Memory B cell (primary cell): ENCODE measurements at regions not wholly inside any gene's neighbourhood (a gene's known extent, or its start where the extent isn't known, plus 50 kb on each side); places are given as distances from the start of the nearest gene placed in this dataset.

ENCODE experiments used
- ATAC-seq: fragments of 150-1000 bp; cut with Tn5 transposase; 2 replicates; pipeline ENCODE4 v1.10.0; 2021; ENCODE audit warnings: low read depth, mild to moderate bottlenecking, moderate library complexity
- DNase-seq, 2 donors: peaks; one replicate each; pipeline ENCODE4 v3.0.0; 2022; ENCODE audit warnings: low spot score in 2 of 2
- H3K27ac Mint-ChIP-seq: one replicate; pipeline ENCODE4 v1.8.0; 2022; ENCODE audit warnings: mild to moderate bottlenecking, moderate library complexity, mixed read lengths
- H3K27me3 Mint-ChIP-seq: one replicate; pipeline ENCODE4 v1.8.0; 2022; ENCODE audit warnings: mixed read lengths
- H3K36me3 Mint-ChIP-seq: one replicate; pipeline ENCODE4 v1.8.0; 2022; ENCODE audit warnings: mild to moderate bottlenecking, mixed read lengths
- H3K4me1 Mint-ChIP-seq: one replicate; pipeline ENCODE4 v1.8.0; 2022; ENCODE audit warnings: mixed read lengths
- H3K4me3 Mint-ChIP-seq: one replicate; pipeline ENCODE4 v1.8.0; 2022; ENCODE audit warnings: mild to moderate bottlenecking, moderate library complexity, mixed read lengths
- H3K9me3 Mint-ChIP-seq: one replicate; pipeline ENCODE4 v1.8.0; 2022; ENCODE audit warnings: mixed read lengths

DNA sequence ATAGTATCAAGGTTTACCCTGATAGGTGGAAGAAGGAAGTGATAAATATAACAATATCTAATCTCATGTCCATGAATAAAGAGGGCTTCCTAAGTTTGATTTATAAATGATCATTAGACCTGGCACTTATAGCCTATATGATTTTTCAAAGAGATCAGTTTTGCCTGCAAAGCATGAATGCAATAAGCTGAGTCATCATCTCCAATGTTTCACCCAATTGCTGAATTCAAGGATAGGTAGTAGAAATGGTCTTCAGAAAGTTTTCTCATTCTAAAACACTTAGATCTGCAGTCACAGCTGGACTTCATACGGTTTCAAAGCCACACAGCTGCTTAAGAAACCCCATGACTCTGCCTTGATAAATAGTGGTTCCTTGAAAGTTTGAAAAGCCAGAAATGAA, 1722.8 kb downstream of the MAT2B start:
- Mint-ChIP-seq H3K27me3 (no peaks in the 10 kb centered on the region), H3K36me3 (no peaks in the 10 kb centered on the region), H3K4me3 (no peak overlapping the region), H3K4me1 (no peaks in the 10 kb centered on the region), H3K9me3 (no peaks in the 10 kb centered on the region), H3K27ac (no peak overlapping the region)
- ATAC-seq = no peak
- no peak for DNase-seq

DNA sequence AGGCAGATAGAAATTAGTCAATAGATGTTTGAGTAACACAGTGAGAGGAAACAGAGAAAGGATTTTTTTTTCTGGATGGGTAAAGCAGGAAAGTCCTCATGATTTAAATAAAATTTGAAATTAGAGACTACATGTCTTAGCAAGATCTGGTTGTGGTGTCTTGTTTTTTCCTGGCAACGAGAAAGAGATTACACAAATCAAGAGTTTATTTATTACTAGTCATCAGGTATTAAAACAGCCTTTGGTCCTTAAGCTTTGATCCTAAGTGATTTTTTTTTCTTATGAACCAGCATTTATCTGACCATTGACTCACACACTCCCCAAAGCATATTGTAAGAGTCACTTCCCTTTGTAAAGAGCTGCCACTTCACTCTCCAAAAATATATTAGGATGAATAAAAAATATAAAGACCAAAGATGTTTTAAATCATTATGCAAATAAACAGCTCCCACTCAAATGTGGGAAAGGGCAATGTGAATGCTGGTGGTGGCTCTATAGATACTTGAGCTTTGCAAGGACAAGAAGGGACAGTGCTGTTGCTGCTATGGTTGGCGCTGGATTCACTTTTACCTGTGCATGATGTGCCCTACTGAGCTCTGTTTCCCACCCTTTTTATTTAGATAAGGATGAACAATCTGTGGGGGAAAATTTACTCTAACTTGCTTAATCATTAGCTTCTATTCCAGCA, 1726.5 kb downstream of the MAT2B start:
- H3K4me3 Mint-ChIP-seq = no peak overlapping the region

DNA sequence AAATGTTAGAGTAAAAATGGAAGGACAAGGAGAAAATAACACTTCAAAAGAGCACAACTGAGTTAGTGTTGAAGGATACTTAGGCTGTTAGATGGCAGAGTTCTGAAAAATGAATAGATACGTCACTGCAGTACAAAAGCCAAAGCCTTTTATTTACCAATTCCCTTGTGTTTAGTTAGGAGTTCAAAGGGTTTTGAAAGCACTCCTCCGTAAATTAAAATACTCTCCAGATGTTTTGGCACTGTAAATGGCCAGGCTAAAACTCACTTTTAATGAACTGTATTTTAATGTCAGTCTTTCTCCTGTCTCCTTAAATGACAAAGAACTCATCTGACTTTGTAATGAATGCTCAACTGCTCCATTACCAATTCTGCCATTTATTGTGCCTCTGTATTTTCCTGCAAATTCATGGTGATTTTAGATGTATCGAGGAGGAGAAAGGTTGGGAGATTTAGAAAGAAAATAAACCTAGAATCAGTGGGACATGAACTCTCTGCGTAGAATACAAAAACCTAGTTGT, 1727.2 kb downstream of the MAT2B start:
- DNase-seq (no peak), ATAC-seq (no peak)
- Mint-ChIP-seq H3K27ac (no peak overlapping the region), H3K9me3 (peaks cover 1% of the 10 kb centered on the region), H3K36me3 (no peaks in the 10 kb centered on the region), H3K4me3 (no peak overlapping the region), H3K27me3 (no peaks in the 10 kb centered on the region), H3K4me1 (no peaks in the 10 kb centered on the region)

More for the DNA sequence above, 1726.5 kb downstream of the MAT2B start:
- DNase-seq (no peak), ATAC-seq (no peak)
- Mint-ChIP-seq H3K27ac (no peak overlapping the region), H3K27me3 (no peaks in the 10 kb centered on the region), H3K36me3 (no peaks in the 10 kb centered on the region), H3K9me3 (peaks cover 1% of the 10 kb centered on the region), H3K4me1 (no peaks in the 10 kb centered on the region)

DNA sequence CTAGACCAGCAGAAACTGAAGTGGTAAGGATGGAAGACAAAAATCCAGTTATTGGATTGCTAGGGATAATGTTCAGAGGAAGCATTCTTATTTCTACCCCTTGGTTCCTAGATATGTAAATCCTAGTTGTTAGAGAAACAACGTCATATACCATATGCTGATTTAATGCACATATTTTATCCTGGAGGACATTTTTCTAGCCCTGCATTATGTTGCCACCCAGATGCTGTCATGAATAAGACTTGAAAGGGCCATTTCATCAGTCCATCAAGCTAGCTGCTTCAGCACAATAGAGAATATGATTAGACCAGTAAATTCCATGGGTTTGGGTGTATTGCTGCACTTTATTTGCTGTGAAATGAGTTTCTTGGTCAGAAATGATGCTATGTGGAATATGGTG, 1736.4 kb downstream of the MAT2B start:
- H3K4me3 Mint-ChIP-seq = no peak overlapping the region
- DNase-seq (no peak), ATAC-seq (no peak)
- H3K36me3 Mint-ChIP-seq = no peaks in the 10 kb centered on the region
- no peaks in the 10 kb centered on the region for H3K4me1 Mint-ChIP-seq
- H3K27ac Mint-ChIP-seq = no peak overlapping the region
- no peaks in the 10 kb centered on the region for H3K27me3 Mint-ChIP-seq
- H3K9me3 Mint-ChIP-seq = peaks cover 2% of the 10 kb centered on the region

DNA sequence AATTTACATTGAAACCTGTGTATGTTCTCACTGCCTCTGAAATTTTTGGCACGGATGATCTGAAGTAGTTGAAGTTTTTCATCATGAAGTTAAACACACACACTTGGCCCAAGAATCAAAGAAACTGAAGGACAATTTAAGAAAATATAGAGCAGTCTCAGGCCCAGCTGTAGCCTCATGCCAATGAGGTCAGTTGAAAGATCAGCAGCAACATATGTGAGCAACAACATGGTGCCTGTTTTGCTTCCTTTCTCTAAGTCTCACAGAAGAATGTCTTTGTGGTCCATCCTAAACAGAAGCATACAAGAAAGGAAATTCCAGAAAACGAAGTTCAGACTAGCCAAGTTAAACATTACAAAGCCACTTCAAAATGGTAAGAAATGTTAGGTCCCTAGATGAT, 1737.2 kb downstream of the MAT2B start:
- DNase-seq = no peak
- no peaks in the 10 kb centered on the region for H3K36me3 Mint-ChIP-seq
- no peak for ATAC-seq
- no peak overlapping the region for H3K27ac Mint-ChIP-seq
- H3K4me1 Mint-ChIP-seq = no peaks in the 10 kb centered on the region
- no peak overlapping the region for H3K4me3 Mint-ChIP-seq
- H3K9me3 Mint-ChIP-seq = peaks cover 2% of the 10 kb centered on the region
- H3K27me3 Mint-ChIP-seq = no peaks in the 10 kb centered on the region

DNA sequence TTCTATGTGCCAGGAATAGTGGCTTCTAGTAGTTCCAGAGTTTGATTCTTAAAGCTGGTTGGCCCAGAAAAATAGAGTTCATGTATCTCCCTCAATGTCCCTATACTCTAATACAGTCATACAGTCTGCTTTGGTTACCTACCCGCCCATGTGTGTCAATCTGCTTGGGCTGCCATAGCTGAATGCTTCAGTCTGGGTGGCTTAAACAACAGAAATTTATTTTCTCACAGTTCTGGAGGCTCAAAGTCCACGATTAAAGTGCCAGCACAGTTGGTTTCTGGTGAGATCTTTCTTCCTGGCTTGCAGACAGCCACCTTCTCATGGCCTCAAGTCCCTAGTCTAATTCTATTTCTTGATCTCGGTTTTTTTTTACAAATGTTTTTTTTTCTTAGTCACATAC, 1739.0 kb downstream of the MAT2B start:
- Mint-ChIP-seq H3K27ac (no peak overlapping the region), H3K4me3 (no peak overlapping the region), H3K36me3 (no peaks in the 10 kb centered on the region), H3K4me1 (no peaks in the 10 kb centered on the region), H3K27me3 (no peaks in the 10 kb centered on the region), H3K9me3 (no peaks in the 10 kb centered on the region)
- ATAC-seq (no peak), DNase-seq (no peak)

DNA sequence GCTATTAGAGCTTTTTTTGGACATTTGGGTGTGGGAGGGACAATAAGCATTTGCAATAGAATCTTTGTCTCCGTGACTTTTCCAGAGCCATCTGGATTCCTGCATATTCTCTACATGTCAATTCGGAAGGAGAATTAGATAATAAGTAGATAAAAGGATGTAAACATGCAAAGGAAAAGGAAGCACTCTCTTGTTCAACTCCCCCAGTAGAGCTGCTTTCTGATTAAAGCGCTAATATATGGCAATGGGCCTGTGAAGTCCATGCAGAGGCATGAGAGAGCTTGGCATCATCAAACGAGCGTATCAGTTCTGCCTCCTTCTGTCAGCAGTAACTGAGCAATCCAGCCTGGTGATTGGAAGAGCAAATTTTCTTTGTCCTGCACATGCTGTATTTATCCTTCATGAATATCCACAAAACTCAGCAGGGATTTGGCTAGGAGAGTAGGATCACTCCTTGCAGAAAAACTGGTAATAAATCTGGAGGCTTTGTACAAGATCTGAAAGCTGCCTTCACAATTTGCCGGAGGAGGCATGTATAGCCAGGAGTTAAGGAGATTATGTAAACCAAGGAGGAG, 1752.9 kb downstream of the MAT2B start:
- ATAC-seq (no peak), DNase-seq (no peak)
- H3K4me3 Mint-ChIP-seq = no peak overlapping the region
- H3K27ac Mint-ChIP-seq = no peak overlapping the region
- H3K36me3 Mint-ChIP-seq = no peaks in the 10 kb centered on the region
- H3K27me3 Mint-ChIP-seq = no peaks in the 10 kb centered on the region
- H3K4me1 Mint-ChIP-seq = no peaks in the 10 kb centered on the region
- peaks cover 3% of the 10 kb centered on the region for H3K9me3 Mint-ChIP-seq

DNA sequence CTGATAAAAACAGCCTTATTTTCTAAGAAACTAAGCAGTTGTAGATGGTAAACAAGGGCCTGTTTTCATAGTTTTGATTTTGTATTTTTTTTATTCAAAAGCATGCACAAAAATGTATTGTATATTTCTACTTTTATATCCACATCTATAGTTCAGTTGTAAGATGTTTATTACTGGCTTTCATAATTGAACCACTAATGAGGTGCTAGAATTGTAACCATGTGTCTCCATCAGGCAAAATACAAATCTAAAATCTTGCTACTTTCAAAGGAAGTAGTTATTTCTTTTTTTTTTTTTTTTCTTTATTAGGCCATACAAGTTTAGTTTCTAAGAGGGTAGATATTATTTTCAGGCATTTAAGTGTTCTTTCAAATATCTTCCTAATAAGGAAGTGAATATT, 1755.0 kb downstream of the MAT2B start:
- DNase-seq = no peak
- Mint-ChIP-seq H3K27me3 (no peaks in the 10 kb centered on the region), H3K36me3 (no peaks in the 10 kb centered on the region), H3K27ac (no peak overlapping the region), H3K4me1 (no peaks in the 10 kb centered on the region), H3K4me3 (no peak overlapping the region), H3K9me3 (peaks cover 2% of the 10 kb centered on the region)
- no peak for ATAC-seq

DNA sequence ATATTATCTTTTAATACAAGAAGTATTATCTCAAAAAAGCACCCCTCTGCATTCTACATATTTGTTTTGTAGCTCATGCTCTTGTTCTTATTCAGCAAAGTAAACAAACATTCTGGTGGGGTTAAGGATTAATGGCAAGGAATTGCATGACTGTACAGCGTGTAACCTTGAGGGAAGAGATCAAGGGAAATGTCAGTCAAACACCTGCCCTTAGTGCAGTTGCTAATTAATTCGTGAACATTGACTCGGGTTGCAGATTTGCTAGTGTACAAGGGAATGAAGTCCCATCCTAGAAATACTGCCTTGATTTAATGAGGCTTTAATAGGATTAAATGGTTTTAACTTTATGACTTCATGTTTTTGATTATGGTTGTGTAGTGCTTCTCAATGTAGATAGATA, 1758.1 kb downstream of the MAT2B start:
- H3K27ac Mint-ChIP-seq = no peak overlapping the region
- DNase-seq (no peak), ATAC-seq (no peak)
- no peak overlapping the region for H3K4me3 Mint-ChIP-seq
- H3K36me3 Mint-ChIP-seq = no peaks in the 10 kb centered on the region
- H3K27me3 Mint-ChIP-seq = no peaks in the 10 kb centered on the region
- H3K9me3 Mint-ChIP-seq = no peaks in the 10 kb centered on the region
- no peaks in the 10 kb centered on the region for H3K4me1 Mint-ChIP-seq

DNA sequence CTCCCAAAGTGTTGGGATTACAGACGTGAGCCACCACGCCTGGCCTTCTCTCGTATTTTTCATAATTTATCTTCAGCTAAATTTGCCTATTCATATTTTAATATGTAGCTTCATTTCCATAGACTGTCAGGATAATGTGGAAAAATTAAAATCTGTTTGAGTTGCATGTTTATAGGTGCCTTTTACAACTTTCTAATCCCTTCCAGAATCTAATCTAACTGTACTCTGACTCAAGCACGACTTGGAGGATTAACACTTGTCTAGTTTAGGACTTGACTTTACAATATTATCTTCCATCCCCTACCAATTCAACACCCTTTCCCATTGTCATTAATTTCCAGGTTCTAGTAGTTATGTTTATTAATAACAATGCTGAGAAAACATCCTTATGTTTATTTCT, 1761.5 kb downstream of the MAT2B start:
- no peak for DNase-seq
- H3K9me3 Mint-ChIP-seq = no peaks in the 10 kb centered on the region
- ATAC-seq = no peak
- H3K36me3 Mint-ChIP-seq = no peaks in the 10 kb centered on the region
- no peak overlapping the region for H3K4me3 Mint-ChIP-seq
- H3K4me1 Mint-ChIP-seq = no peaks in the 10 kb centered on the region
- no peak overlapping the region for H3K27ac Mint-ChIP-seq
- no peaks in the 10 kb centered on the region for H3K27me3 Mint-ChIP-seq

DNA sequence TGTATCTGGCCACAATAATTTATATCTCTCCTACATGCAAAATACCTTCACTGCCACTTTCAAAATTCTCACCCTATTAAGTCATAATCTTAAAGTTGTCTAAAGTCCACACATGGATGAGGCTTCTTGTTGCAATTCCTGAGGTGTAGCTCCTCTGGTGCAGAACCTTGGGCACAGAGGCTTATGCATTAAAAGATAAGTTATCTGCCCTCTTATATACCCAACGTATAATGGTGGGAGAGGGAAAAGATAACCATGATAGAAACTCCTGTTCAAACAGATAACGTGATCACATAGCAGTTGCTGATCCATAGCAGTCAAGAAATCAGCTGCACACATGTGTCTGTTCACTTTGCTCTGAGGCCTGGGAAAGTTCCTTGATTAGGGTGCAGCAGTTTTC, 1767.0 kb downstream of the MAT2B start:
- no peak overlapping the region for H3K27ac Mint-ChIP-seq
- no peak for ATAC-seq
- no peaks in the 10 kb centered on the region for H3K36me3 Mint-ChIP-seq
- no peaks in the 10 kb centered on the region for H3K27me3 Mint-ChIP-seq
- peaks cover 3% of the 10 kb centered on the region for H3K9me3 Mint-ChIP-seq
- no peaks in the 10 kb centered on the region for H3K4me1 Mint-ChIP-seq
- no peak for DNase-seq
- H3K4me3 Mint-ChIP-seq = no peak overlapping the region

DNA sequence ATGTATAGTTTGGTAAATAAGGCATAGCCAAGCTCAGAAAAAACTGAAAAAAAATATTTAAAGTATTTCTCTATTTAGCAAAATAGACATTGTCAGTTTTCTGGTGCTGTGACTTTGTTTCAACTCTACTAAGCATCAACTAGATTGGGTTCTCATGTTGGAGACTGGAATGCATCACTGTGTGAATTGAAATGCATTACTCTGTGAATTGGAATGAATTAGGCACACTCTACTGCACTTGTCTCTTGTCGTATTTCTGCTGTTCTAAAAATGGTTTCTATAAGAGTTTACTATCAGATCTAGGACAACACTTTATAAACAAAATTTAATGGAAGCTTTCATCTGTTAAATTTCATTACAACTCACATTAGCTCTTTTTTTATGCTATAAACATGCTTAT, 1772.2 kb downstream of the MAT2B start:
- no peak overlapping the region for H3K4me3 Mint-ChIP-seq
- ATAC-seq (no peak), DNase-seq (no peak)
- H3K27me3 Mint-ChIP-seq = no peaks in the 10 kb centered on the region
- no peak overlapping the region for H3K27ac Mint-ChIP-seq
- no peaks in the 10 kb centered on the region for H3K4me1 Mint-ChIP-seq
- H3K36me3 Mint-ChIP-seq = no peaks in the 10 kb centered on the region
- H3K9me3 Mint-ChIP-seq = peaks cover 5% of the 10 kb centered on the region

DNA sequence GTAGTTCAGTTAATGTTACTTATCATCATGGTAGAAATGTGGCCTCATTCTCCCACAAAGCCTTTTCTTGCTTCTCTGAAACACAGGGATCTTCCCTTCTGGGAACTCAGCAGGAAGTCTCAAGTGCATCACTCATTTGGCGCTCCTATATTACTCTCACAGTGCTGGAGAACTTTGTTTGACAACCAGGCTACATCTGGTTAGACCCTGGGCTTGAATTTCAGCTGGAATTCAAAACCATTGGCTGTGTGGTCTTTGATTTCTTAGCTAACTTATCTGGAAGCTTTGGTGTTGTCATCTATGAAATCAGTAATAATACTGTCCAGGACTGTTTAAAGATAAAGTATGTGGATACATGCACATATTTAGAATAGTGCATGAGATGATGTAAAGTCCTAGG, 1777.1 kb downstream of the MAT2B start:
- Mint-ChIP-seq H3K27me3 (no peaks in the 10 kb centered on the region), H3K27ac (no peak overlapping the region), H3K9me3 (peaks cover 4% of the 10 kb centered on the region), H3K36me3 (no peaks in the 10 kb centered on the region), H3K4me3 (no peak overlapping the region), H3K4me1 (no peaks in the 10 kb centered on the region)
- ATAC-seq = no peak
- DNase-seq = no peak

DNA sequence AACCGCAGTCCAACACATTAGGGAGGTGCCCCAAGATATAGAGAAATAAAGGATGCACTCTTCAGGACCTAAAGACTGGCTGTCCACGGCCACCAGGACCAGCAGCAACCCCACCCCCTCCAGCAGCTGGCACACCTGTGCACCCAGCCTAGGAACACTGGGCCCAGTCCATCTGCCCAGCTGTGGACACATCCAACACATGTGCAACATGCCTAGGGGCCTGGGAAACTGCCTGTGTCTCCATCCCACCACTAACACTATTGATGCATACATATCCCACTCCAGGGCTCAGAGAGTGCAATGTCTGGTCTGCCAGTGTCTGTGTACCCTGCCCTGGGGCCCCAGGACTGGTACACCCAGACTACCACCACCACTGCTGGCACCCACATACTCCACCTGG, 1781.3 kb downstream of the MAT2B start:
- Mint-ChIP-seq H3K27me3 (no peaks in the 10 kb centered on the region), H3K9me3 (peaks cover 5% of the 10 kb centered on the region), H3K4me3 (no peak overlapping the region), H3K36me3 (no peaks in the 10 kb centered on the region), H3K27ac (no peak overlapping the region), H3K4me1 (no peaks in the 10 kb centered on the region)
- no peak for DNase-seq
- no peak for ATAC-seq

DNA sequence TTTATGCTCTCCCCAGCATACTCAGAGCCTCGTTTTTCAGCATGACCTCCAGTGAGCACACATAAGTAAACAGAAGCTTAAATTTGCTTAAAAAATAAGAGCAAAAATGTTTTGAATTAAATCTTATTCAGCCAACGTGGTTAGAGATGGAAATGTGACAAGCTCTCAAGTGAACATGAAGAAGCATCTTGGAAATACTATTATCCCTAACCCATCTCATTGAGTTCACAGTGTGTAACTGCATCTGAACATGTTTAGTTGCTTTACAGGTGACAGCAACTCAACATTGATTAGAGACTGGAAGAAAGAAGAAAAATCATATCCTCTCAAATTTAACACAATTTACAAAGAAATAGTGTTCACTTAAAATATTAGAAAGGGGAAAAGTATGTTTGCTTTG, 1785.1 kb downstream of the MAT2B start:
- ATAC-seq (no peak), DNase-seq (no peak)
- Mint-ChIP-seq H3K4me1 (no peaks in the 10 kb centered on the region), H3K27me3 (no peaks in the 10 kb centered on the region), H3K27ac (no peak overlapping the region), H3K36me3 (no peaks in the 10 kb centered on the region), H3K4me3 (no peak overlapping the region), H3K9me3 (peaks cover 5% of the 10 kb centered on the region)
